ENCODE measurements at regions not wholly inside any gene's neighbourhood (a gene's known extent, or its start where the extent isn't known, plus 50 kb on each side); places are given as distances from the start of the nearest gene placed in this dataset.

DNA sequence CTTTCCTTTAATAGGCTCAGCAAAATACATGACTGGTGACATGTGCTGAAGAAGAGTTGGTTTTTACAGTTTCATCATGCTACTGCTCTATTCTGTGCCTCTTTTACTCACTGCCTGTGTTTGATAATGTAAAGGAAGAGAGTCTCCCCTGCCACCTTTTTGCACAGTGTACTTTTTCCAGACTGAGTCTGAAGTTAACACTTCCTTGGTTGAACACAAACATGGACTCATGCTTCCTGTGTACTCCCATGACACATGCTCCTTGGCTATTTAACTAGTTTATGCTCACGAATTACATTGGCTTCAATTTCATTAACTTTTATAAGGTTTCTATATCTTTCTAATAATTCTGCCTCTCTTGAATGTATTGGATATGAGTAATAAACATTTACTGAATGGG, 396.1 kb downstream of the VGLL3 start:
- Histone ChIP-seq H4K91ac (ENCODE audit: insufficient read depth, low read depth, low read length) (no peak overlapping the region), H3K9ac (ENCODE audit: low read depth, low read length) (no peak overlapping the region), H2AK9ac (replicated peaks; ENCODE audit: low read depth, low read length, poor library complexity) (no peak overlapping the region), H3K36me3 (ENCODE audit: control insufficient read depth, insufficient read depth, low read length) (no peaks in the 10 kb centered on the region), H3K23ac (ENCODE audit: low read depth, low read length) (no peak overlapping the region), H3K4me1 (ENCODE audit: control insufficient read depth, insufficient read depth, low read length) (no peaks in the 10 kb centered on the region), H2BK120ac (ENCODE audit: low read depth, low read length) (no peak overlapping the region), H3K9me3 (ENCODE audit: control insufficient read depth, insufficient read depth, low read length) (no peaks in the 10 kb centered on the region), H4K20me1 (ENCODE audit: insufficient read depth, low read length) (no peaks in the 10 kb centered on the region), H3K79me1 (ENCODE audit: low read depth in 1 of 2, low read length in 2 of 2) (no peaks in the 10 kb centered on the region), H2AK5ac (ENCODE audit: low read depth, low read length) (no peak overlapping the region), H2BK15ac (ENCODE audit: low read depth, low read length) (no peak overlapping the region), H3K56ac (ENCODE audit: extremely low read depth, insufficient read depth, low read length) (no peak overlapping the region), H4K5ac (ENCODE audit: low read depth, low read length) (no peak overlapping the region), H3K18ac (ENCODE audit: low read depth, low read length) (no peak overlapping the region), H3K4me2 (ENCODE audit: low read depth, low read length) (no peak overlapping the region), H3K4me3 (ENCODE audit: insufficient read depth, low read depth, low read length) (no peak overlapping the region), H3K9me1 (ENCODE audit: insufficient read depth, low read length) (no peaks in the 10 kb centered on the region), H4K8ac (ENCODE audit: low read depth in 2 of 2, low read length in 2 of 2) (no peak overlapping the region), H2BK5ac (ENCODE audit: low read depth, low read length, poor library complexity, severe bottlenecking) (no peak overlapping the region), H2AFZ (replicated peaks; ENCODE audit: low read length, poor library complexity) (no peak overlapping the region), H3K14ac (replicated peaks; ENCODE audit: low read depth, low read length) (no peak overlapping the region), H3K27ac (ENCODE audit: insufficient read depth, low read length) (no peak overlapping the region), H3K27me3 (ENCODE audit: control insufficient read depth, insufficient read depth, low read length) (no peaks in the 10 kb centered on the region), H2BK20ac (ENCODE audit: low read depth, low read length) (no peak overlapping the region), H3K4ac (ENCODE audit: low read depth, low read length) (no peak overlapping the region)
- ChIA-PET CTCF (no interaction called here), POLR2A (ENCODE audit: unreplicated experiment) (no interaction called here)
- BruUV-seq (replicated peaks) = no TSS peak
- intact Hi-C loops (cut with micrococcal nuclease) (no loop called here), in situ Hi-C loops (cut with MboI; ENCODE audit: low sequenced_read_pairs) (no loop called here), dilution Hi-C loops (cut with HindIII; ENCODE audit: low sequenced_read_pairs, unreplicated experiment) (no loop called here)
- ATAC-seq (ENCODE audit: low read depth) (no peak), DNase-seq (no peak)
- no CpG with 5 or more reads among the region's 1 CpG for WGBS, 2 experiments (ENCODE audit: extremely low coverage in 2 of 2, insufficient read length in 1 of 2)
- no peak for TF ChIP-seq CTCF (conservative IDR thresholded peaks at IDR 0.05; ENCODE audit: low read depth, low read length)
- no peak for TF ChIP-seq RFX5 (IDR thresholded peaks at IDR 0.05; ENCODE audit: low read depth, low read length)
